IMR-90 (cell line): ENCODE measurements at regions not wholly inside any gene's neighbourhood (a gene's known extent, or its start where the extent isn't known, plus 50 kb on each side); places are given as distances from the start of the nearest gene placed in this dataset.

Experiments
- ATAC-seq: fragments of 200-7000 bp; cut with Tn5 transposase; 2 replicates; pipeline ENCODE4 v1.9.1; 2020; ENCODE audit warnings: low read depth, mild to moderate bottlenecking, moderate library complexity
- BruUV-seq: library from RNA; stranded (reverse); fragments of 400-500 nt; replicated peaks from 2 replicates; lab custom pipeline; 2021; lab: Mats Ljungman, UMichigan
- CTCF ChIA-PET: fragments of 300-600 bp; formaldehyde crosslinking; extraction: SDS; loops from one replicate; lab custom pipeline; 2021; ENCODE audit warnings: antibody characterized with exemption; lab: Yijun Ruan, JAX
- POLR2A ChIA-PET: fragments of 300-600 bp; sonication (Branson Sonifier 250); formaldehyde crosslinking; loops from one replicate; lab custom pipeline; 2022; ENCODE audit warnings: antibody characterized with exemption; ENCODE audit not compliant: unreplicated experiment; lab: Charles Lee
- DNase-seq: peaks from one replicate; pipeline ENCODE4 v3.0.0; 2013
- H2AFZ ChIP-seq: replicated peaks from 2 replicates; pipeline ENCODE3; 2013; ENCODE audit warnings: low read length, mild to moderate bottlenecking; ENCODE audit not compliant: poor library complexity
- H2AK5ac ChIP-seq: 2 replicates; pipeline ENCODE4 v1.6.1; 2013; ENCODE audit warnings: low read depth, low read length, inconsistent platforms
- H2AK9ac ChIP-seq: replicated peaks from 2 replicates; pipeline ENCODE3; 2013; ENCODE audit warnings: mild to moderate bottlenecking, low read depth, low read length, moderate library complexity; ENCODE audit not compliant: poor library complexity
- H2BK120ac ChIP-seq: 2 replicates; pipeline ENCODE4 v1.6.1; 2013; ENCODE audit warnings: low read depth, low read length, inconsistent platforms
- H2BK15ac ChIP-seq: 3 replicates; pipeline ENCODE4 v1.6.1; 2013; ENCODE audit warnings: low read depth, low read length, inconsistent platforms
- H2BK20ac ChIP-seq: 2 replicates; pipeline ENCODE4 v1.6.1; 2013; ENCODE audit warnings: low read depth, mild to moderate bottlenecking, inconsistent platforms, low read length, moderate library complexity
- H2BK5ac ChIP-seq: 2 replicates; pipeline ENCODE4 v1.6.1; 2013; ENCODE audit warnings: mild to moderate bottlenecking, low read depth, low read length, inconsistent platforms; ENCODE audit not compliant: poor library complexity, severe bottlenecking
- H3K14ac ChIP-seq: replicated peaks from 2 replicates; pipeline ENCODE4 v1.6.1; 2013; ENCODE audit warnings: low read depth, low read length, inconsistent platforms
- H3K18ac ChIP-seq: 2 replicates; pipeline ENCODE4 v1.6.1; 2013; ENCODE audit warnings: low read depth, low read length, control low read depth
- H3K23ac ChIP-seq: 2 replicates; pipeline ENCODE4 v1.6.1; 2013; ENCODE audit warnings: low read depth, low read length, inconsistent platforms
- H3K27ac ChIP-seq: 2 replicates; pipeline ENCODE4 v1.5.1; 2013; ENCODE audit warnings: mild to moderate bottlenecking, control low read depth, low read length; ENCODE audit not compliant: insufficient read depth
- H3K27me3 ChIP-seq: 2 replicates; pipeline ENCODE4 v1.6.1; 2013; ENCODE audit warnings: low read length; ENCODE audit not compliant: control insufficient read depth, insufficient read depth
- H3K36me3 ChIP-seq: 2 replicates; pipeline ENCODE4 v1.6.1; 2013; ENCODE audit warnings: low read length, mixed read lengths; ENCODE audit not compliant: control insufficient read depth, insufficient read depth
- H3K4ac ChIP-seq: 2 replicates; pipeline ENCODE4 v1.6.1; 2013; ENCODE audit warnings: low read depth, low read length, inconsistent platforms
- H3K4me1 ChIP-seq: 2 replicates; pipeline ENCODE4 v1.6.1; 2013; ENCODE audit warnings: low read length, mixed read lengths; ENCODE audit not compliant: control insufficient read depth, insufficient read depth
- H3K4me2 ChIP-seq: 2 replicates; pipeline ENCODE4 v1.6.1; 2013; ENCODE audit warnings: low read depth, mild to moderate bottlenecking, control low read depth, low read length, moderate library complexity
- H3K4me3 ChIP-seq: 2 replicates; pipeline ENCODE4 v1.5.1; 2013; ENCODE audit warnings: low read depth, mild to moderate bottlenecking, control low read depth, low read length, moderate library complexity; ENCODE audit not compliant: insufficient read depth
- H3K56ac ChIP-seq: 2 replicates; pipeline ENCODE4 v1.6.1; 2013; ENCODE audit warnings: low read length, inconsistent platforms; ENCODE audit not compliant: insufficient read depth; ENCODE audit errors: extremely low read depth
- H3K79me1 ChIP-seq, 2 experiments: 2 replicates each; pipeline ENCODE4 v1.6.1; 2013; ENCODE audit warnings: low read length in 2 of 2, inconsistent platforms in 1 of 2, low read depth in 1 of 2
- H3K9ac ChIP-seq: 2 replicates; pipeline ENCODE4 v1.6.1; 2013; ENCODE audit warnings: low read depth, low read length, control low read depth
- H3K9me1 ChIP-seq: 2 replicates; pipeline ENCODE4 v1.6.1; 2013; ENCODE audit warnings: low read length, inconsistent platforms; ENCODE audit not compliant: insufficient read depth
- H3K9me3 ChIP-seq: 2 replicates; pipeline ENCODE4 v1.6.1; 2013; ENCODE audit warnings: low read length; ENCODE audit not compliant: control insufficient read depth, insufficient read depth
- H4K20me1 ChIP-seq: 2 replicates; pipeline ENCODE4 v1.6.1; 2013; ENCODE audit warnings: low read length, inconsistent platforms; ENCODE audit not compliant: insufficient read depth
- H4K5ac ChIP-seq: 2 replicates; pipeline ENCODE4 v1.6.1; 2013; ENCODE audit warnings: mild to moderate bottlenecking, low read depth, low read length, control low read depth
- H4K8ac ChIP-seq, 2 experiments: 2 replicates each; pipeline ENCODE4 v1.6.1; 2013; ENCODE audit warnings: low read depth in 2 of 2, low read length in 2 of 2, control low read depth in 1 of 2, inconsistent platforms in 1 of 2
- H4K91ac ChIP-seq: 2 replicates; pipeline ENCODE4 v1.6.1; 2013; ENCODE audit warnings: low read depth, low read length, inconsistent platforms; ENCODE audit not compliant: insufficient read depth
- BHLHE40 ChIP-seq: fragments of 150-350 bp; IDR thresholded peaks from 2 replicates; pipeline ENCODE4 v1.6.1; 2016; ENCODE audit warnings: mild to moderate bottlenecking, low read depth, low read length
- CHD1 ChIP-seq: IDR thresholded peaks from 2 replicates; pipeline ENCODE4 v1.6.1; 2012; ENCODE audit warnings: low read depth, low read length, improper control_type of control experiment
- MAZ ChIP-seq: IDR thresholded peaks from 2 replicates; pipeline ENCODE4 v1.6.1; 2012; ENCODE audit warnings: low read depth, mild to moderate bottlenecking, low read length, improper control_type of control experiment, moderate library complexity, borderline replicate concordance
- SMC3 ChIP-seq: fragments of 150-350 bp; IDR thresholded peaks from 2 replicates; pipeline ENCODE4 v1.6.1; 2016; ENCODE audit warnings: low read depth, mild to moderate bottlenecking, antibody characterized with exemption, low read length, moderate library complexity
- USF2 ChIP-seq: fragments of 150-350 bp; IDR thresholded peaks from 2 replicates; pipeline ENCODE4 v1.6.1; 2017; ENCODE audit warnings: mild to moderate bottlenecking, antibody characterized with exemption, low read length, low read depth
- WGBS, 2 experiments: methylation state at CpG; one replicate each; pipeline versions ENCODE4 v1.1.5 to v1.1.7; 2013; ENCODE audit warnings: missing lambda C conversion rate in 2 of 2; ENCODE audit not compliant: insufficient read length in 1 of 2; ENCODE audit errors: extremely low coverage in 2 of 2; 5-methylcytosine and 5-hydroxymethylcytosine counted together
- dilution Hi-C: fragments of 300-500 bp; cut with HindIII; formaldehyde crosslinking; loops from one replicate; pipeline ENCODE4 v1.14.3; 2018; ENCODE audit warnings: low sequenced_read_pairs; ENCODE audit not compliant: unreplicated experiment
- in situ Hi-C: fragments of 300-500 bp; cut with MboI; formaldehyde crosslinking; loops from 3 replicates; pipeline ENCODE4 v1.14.3; 2019; ENCODE audit warnings: low sequenced_read_pairs, inconsistent platforms, mixed read lengths
- intact Hi-C: fragments of 100-400 bp; cut with micrococcal nuclease; formaldehyde crosslinking; loops from 2 replicates; pipeline ENCODE4 v1.10.0; 2022

DNA sequence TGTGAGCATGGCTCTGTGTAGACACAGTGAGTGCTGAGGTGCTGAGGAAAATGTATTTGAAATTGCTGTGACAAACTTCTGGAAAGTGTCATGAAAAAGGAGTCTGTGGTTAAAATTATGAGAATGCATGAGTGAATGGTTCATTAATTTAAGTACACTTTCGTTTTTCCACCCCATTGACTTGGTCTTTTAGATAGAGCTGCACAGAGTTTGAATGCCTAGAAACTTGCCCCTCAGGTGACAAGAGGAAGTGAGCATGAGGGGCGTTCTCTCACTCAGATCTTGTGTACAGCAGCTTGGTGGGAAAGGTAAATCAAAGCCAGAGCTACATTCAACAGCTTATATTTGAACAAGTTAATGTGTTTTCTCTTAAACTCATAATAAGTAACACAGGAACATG is 296.8 kb downstream of the WDR72 start:
- Histone ChIP-seq H2BK120ac (no peak overlapping the region), H3K4ac (no peak overlapping the region), H2BK15ac (no peak overlapping the region), H3K4me1 (no peaks in the 10 kb centered on the region), H3K9ac (no peak overlapping the region), H2BK5ac (no peak overlapping the region), H3K27ac (no peak overlapping the region), H4K5ac (no peak overlapping the region), H3K18ac (no peak overlapping the region), H2AFZ (no peak overlapping the region), H3K9me3 (peaks cover 11% of the 10 kb centered on the region), H2BK20ac (no peak overlapping the region), H3K27me3 (no peaks in the 10 kb centered on the region), H2AK5ac (no peak overlapping the region), H3K9me1 (no peaks in the 10 kb centered on the region), H4K8ac (no peak overlapping the region), H3K56ac (no peak overlapping the region), H4K20me1 (no peaks in the 10 kb centered on the region), H2AK9ac (no peak overlapping the region), H3K36me3 (no peaks in the 10 kb centered on the region), H3K79me1 (no peaks in the 10 kb centered on the region), H3K4me2 (no peak overlapping the region), H3K4me3 (no peak overlapping the region), H4K91ac (no peak overlapping the region), H3K14ac (no peak overlapping the region), H3K23ac (no peak overlapping the region)
- ATAC-seq, result no peak
- ChIA-PET POLR2A (no interaction called here), CTCF (no interaction called here)
- TF ChIP-seq USF2 (no peak), BHLHE40 (no peak), MAZ (no peak), CHD1 (no peak), SMC3 (no peak)
- dilution Hi-C loops, result no loop called here
- DNase-seq, result no peak
- intact Hi-C loops, result no loop called here
- no CpG with 5 or more reads among the region's 2 CpGs for WGBS, 2 experiments
- in situ Hi-C loops, result no loop called here
- BruUV-seq, result no TSS peak
